Bronchial epithelial cell (primary cell): ENCODE measurements at regions not wholly inside any gene's neighbourhood (a gene's known extent, or its start where the extent isn't known, plus 50 kb on each side); places are given as distances from the start of the nearest gene placed in this dataset.

Experiments used
- DNase-seq: peaks from one replicate; pipeline ENCODE4 v3.0.0-alpha.2; 2010; ENCODE audit warnings: low read depth
- FAIRE-seq: peaks from 2 replicates; lab custom pipeline; 2011; peaks lifted over from hg19 to GRCh38; lab: Jason Lieb, UNC
- H3K27me3 ChIP-seq: 2 replicates; pipeline ENCODE4 v1.5.1; 2011; ENCODE audit warnings: low read length; ENCODE audit not compliant: control insufficient read depth, insufficient read depth
- H3K36me3 ChIP-seq: 2 replicates; pipeline ENCODE4 v1.5.1; 2011; ENCODE audit warnings: low read length; ENCODE audit not compliant: control insufficient read depth, insufficient read depth
- H3K4me3 ChIP-seq: 2 replicates; pipeline ENCODE4 v1.5.1; 2011; ENCODE audit warnings: mild to moderate bottlenecking, low read depth, low read length, control low read depth
- TF ChIP-seq, protein P1 (sequence below): IDR thresholded peaks from 2 replicates; pipeline ENCODE4 v1.5.1; 2011; ENCODE audit warnings: mild to moderate bottlenecking, moderate library complexity, low read length, control low read depth, inconsistent platforms; ENCODE audit not compliant: insufficient read depth, severe bottlenecking

DNA sequence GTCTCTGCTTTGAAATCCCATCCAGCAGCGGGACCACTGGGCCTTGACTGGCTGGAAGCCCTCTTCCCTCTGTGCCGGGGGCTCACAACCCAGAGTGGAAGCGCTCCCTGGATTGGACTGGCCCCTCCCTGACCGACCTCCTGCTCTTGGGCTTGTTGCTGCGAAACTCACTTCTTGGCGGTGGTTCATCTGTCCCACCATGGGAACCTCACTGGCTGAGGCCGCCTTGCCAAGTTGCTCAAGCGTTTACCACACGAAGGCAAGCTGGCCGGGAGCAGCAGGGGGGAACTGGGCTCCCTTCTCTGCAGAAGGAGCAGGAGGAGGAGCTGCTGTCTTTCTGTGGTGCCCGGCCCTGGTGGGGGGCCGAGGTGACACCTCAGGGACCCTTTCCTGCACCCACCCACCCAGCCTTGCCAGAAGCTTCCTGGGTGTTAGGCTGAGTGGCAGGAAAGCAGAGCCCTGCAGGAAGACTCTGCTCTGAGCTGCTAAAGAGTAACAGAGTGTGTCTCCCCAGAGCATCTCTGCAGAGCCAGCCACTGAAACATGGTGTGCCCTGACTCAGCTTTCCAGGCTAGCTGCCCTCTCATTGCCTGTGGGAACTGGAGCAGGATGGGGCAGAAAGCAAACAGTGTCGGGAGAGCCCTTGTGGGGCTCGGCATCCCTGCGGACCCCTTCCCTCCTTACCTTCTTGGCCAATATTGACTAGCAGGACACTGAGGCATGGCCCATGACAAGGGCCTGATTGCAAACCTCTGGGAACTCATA, 88.5 kb upstream of the ALX4 start:
- FAIRE-seq, result no peak
- H3K4me3 ChIP-seq, result no peak overlapping the region
- no peaks in the 10 kb centered on the region for H3K36me3 ChIP-seq
- no peak for DNase-seq
- no peaks in the 10 kb centered on the region for H3K27me3 ChIP-seq
- TF ChIP-seq, protein P1, sequence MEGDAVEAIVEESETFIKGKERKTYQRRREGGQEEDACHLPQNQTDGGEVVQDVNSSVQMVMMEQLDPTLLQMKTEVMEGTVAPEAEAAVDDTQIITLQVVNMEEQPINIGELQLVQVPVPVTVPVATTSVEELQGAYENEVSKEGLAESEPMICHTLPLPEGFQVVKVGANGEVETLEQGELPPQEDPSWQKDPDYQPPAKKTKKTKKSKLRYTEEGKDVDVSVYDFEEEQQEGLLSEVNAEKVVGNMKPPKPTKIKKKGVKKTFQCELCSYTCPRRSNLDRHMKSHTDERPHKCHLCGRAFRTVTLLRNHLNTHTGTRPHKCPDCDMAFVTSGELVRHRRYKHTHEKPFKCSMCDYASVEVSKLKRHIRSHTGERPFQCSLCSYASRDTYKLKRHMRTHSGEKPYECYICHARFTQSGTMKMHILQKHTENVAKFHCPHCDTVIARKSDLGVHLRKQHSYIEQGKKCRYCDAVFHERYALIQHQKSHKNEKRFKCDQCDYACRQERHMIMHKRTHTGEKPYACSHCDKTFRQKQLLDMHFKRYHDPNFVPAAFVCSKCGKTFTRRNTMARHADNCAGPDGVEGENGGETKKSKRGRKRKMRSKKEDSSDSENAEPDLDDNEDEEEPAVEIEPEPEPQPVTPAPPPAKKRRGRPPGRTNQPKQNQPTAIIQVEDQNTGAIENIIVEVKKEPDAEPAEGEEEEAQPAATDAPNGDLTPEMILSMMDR, result no peak

DNA sequence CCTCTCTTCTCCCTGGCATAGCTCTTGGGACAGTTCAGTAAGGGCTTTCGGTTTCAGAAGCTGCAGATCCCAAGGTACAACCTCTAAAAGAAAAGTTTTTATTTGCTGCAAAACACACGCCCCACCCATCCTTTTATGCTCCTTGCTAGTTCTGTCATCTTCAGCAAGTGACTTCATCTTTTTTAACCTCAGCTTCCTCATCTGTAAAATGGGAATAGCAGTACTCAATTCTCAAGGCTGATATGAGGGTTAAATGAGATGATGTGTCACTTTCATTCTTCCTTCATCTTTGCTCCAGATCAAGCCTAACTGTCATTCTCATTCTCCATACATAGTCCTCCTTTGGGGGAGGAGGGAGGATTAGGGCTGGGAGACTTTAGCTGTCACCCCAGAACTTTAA, 90.0 kb upstream of the ALX4 start:
- FAIRE-seq, result no peak
- Histone ChIP-seq H3K27me3 (no peaks in the 10 kb centered on the region), H3K4me3 (no peak overlapping the region), H3K36me3 (no peaks in the 10 kb centered on the region)
- TF ChIP-seq, protein P1, result no peak
- DNase-seq, result no peak

DNA sequence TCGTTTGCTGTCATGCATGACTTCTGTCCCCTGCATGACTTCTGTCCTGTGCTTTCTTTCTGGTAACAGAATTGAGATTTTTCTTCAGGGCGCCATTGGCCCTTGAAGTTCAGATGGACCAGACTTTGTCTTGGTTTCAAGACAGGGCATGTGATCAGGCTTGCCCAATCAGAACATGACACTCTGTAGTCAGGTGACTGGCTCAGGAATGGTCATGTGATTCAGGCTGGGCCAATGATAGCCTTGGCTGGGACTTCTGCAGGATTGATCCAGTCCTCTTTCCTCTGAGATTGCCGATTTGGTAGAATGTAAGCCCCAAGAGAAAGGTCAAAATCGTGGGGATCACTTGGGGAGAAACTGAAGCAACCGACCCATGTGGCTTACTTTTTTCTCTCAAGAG, 90.5 kb upstream of the ALX4 start:
- FAIRE-seq (no peak), DNase-seq (no peak)
- H3K4me3 ChIP-seq, result no peak overlapping the region
- H3K27me3 ChIP-seq, result no peaks in the 10 kb centered on the region
- H3K36me3 ChIP-seq, result no peaks in the 10 kb centered on the region
- TF ChIP-seq, protein P1, result no peak

DNA sequence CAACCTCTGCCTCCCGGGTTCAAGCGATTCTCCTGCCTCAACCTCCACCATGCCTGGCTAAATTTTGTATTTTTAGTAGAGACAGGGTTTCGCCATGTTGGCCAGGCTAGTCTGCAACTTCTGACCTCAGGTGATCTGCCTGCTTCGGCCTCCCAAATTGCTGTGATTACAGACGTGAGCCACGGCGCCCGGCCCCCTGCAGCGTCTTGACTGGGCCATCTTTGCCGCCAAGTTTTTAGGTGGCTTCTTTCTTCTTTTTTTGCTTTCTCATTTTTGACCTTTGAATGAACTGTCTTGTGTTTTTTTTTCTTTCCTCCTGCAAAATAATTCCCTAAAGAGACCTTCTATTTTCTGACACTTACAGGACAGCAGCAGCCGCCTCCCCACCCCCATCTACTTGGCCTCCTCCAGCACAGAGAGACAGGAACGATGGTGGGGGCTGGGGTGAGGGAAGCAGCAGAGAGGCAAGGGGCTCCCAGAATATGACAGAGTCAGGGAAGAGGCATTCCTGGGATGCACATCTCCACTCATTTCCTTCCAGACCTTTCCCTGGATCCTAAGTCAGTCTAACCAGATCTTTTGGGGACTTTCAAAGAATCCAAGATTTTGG, 92.6 kb upstream of the ALX4 start:
- no peak for DNase-seq
- H3K4me3 ChIP-seq, result no peak overlapping the region
- FAIRE-seq, result no peak

DNA sequence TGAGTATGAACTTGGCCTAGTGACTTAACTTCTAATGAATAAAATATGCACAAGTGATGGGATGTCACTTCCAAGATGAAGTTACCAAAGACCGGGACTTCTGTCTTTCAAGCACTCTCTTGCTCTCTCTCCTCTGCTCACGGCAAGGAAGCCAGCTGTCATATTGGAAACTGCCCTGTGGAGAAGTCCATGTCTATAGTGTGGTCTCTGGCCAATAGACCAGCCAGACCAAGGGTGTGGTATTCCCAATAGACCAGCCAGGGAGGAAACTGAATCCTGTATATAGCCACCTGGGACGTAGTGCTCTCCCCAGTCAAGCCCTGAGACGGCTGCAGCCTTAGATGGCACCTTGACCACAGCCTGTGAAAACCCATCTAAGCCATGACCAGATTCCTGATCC, 93.2 kb upstream of the ALX4 start:
- FAIRE-seq, result no peak
- no peaks in the 10 kb centered on the region for H3K36me3 ChIP-seq
- DNase-seq, result no peak
- no peaks in the 10 kb centered on the region for H3K27me3 ChIP-seq
- H3K4me3 ChIP-seq, result no peak overlapping the region
- TF ChIP-seq, protein P1, result no peak

More for the DNA sequence above, 92.6 kb upstream of the ALX4 start:
- Histone ChIP-seq H3K36me3 (no peaks in the 10 kb centered on the region), H3K27me3 (no peaks in the 10 kb centered on the region)
- TF ChIP-seq, protein P1, result no peak
